ENCODE measurements at regions not wholly inside any gene's neighbourhood (a gene's known extent, or its start where the extent isn't known, plus 50 kb on each side); places are given as distances from the start of the nearest gene placed in this dataset.

- TF ChIP-seq INSM2 (tag by site-specific recombination; IDR thresholded peaks at IDR 0.05) (no peak), ZNF747 (tag by site-specific recombination; IDR thresholded peaks at IDR 0.05) (no peak), ZNF843 (tag by site-specific recombination; IDR thresholded peaks at IDR 0.05) (no peak), ZNF560 (tag by site-specific recombination; IDR thresholded peaks at IDR 0.05; ENCODE audit: borderline replicate concordance) (no peak)
These were observed 286.9 kb upstream of the RUNX1 start (continued) for GRCh38 chr21:35335951-35336446.

- no peaks in the 10 kb centered on the region for H3K36me3 ChIP-seq (ENCODE audit: control insufficient read depth in 2 of 2, insufficient read depth in 1 of 2, low read length in 2 of 2)
- 0 out of 2 replicates have a peak, but pooled peaks cover 3% of the 10 kb centered on the region for H3K4me1 ChIP-seq (ENCODE audit: control insufficient read depth, insufficient read depth, low read length)
- no peak overlapping the region for H3K4me3 ChIP-seq (ENCODE audit: low read depth, low read length)
- no peak overlapping the region for H3K27ac ChIP-seq (ENCODE audit: extremely low read depth, low read depth, low read length)
- ChIA-PET CTCF (no interaction called here), POLR2A (no interaction called here)
- H3K9me3 ChIP-seq (ENCODE audit: control insufficient read depth, insufficient read depth, low read depth, low read length) = no peaks in the 10 kb centered on the region
- TF ChIP-seq ZNF596 (tag by site-specific recombination; IDR thresholded peaks at IDR 0.05) (no peak), ZFP3 (tag by site-specific recombination; IDR thresholded peaks at IDR 0.05; ENCODE audit: low read depth) (no peak), GFI1B (tag by site-specific recombination; IDR thresholded peaks at IDR 0.05) (no peak), ZNF16 (tag by site-specific recombination; IDR thresholded peaks at IDR 0.05; ENCODE audit: low read depth) (no peak), ZNF521 (tag by site-specific recombination; IDR thresholded peaks at IDR 0.05) (no peak), ZNF292 (tag by site-specific recombination; IDR thresholded peaks at IDR 0.05; ENCODE audit: borderline replicate concordance, low read depth) (no peak), ZNF280D (tag by site-specific recombination; IDR thresholded peaks at IDR 0.05) (no peak), ZFHX2 (tag by site-specific recombination; conservative IDR thresholded peaks at IDR 0.05) (no peak), SP2 (tag by site-specific recombination; IDR thresholded peaks at IDR 0.05) (no peak), ZNF560 (tag by site-specific recombination; IDR thresholded peaks at IDR 0.05; ENCODE audit: borderline replicate concordance) (no peak), ZNF311 (tag by site-specific recombination; IDR thresholded peaks at IDR 0.05; ENCODE audit: borderline replicate concordance) (no peak), PRDM10 (tag by site-specific recombination; IDR thresholded peaks at IDR 0.05) (no peak), ZXDB (tag by site-specific recombination; IDR thresholded peaks at IDR 0.05) (no peak), ZNF776 (tag by site-specific recombination; IDR thresholded peaks at IDR 0.05; ENCODE audit: borderline replicate concordance) (no peak), ZSCAN16 (tag by site-specific recombination; IDR thresholded peaks at IDR 0.05) (no peak), MEIS1 (CRISPR knock-in tag; IDR thresholded peaks at IDR 0.05; ENCODE audit: borderline replicate concordance) (no peak), ZNF843 (tag by site-specific recombination; IDR thresholded peaks at IDR 0.05) (no peak), ZBTB44 (tag by site-specific recombination; IDR thresholded peaks at IDR 0.05) (no peak), BCL11B (tag by site-specific recombination; IDR thresholded peaks at IDR 0.05; ENCODE audit: low read depth) (no peak)
These were observed 284.9 kb upstream of the RUNX1 start for GRCh38 chr21:35333831-35334618.

Data from HEK293 (cell line).